AML-193 (cell line): ENCODE measurements at regions not wholly inside any gene's neighbourhood (a gene's known extent, or its start where the extent isn't known, plus 50 kb on each side); places are given as distances from the start of the nearest gene placed in this dataset.
"Not testable (repeated sequence)": the region's sequence is repeated elsewhere in the genome, so short reads cannot be mapped to it uniquely, and the experiment has no call there.

Experiments used
- DNase-seq, 2 experiments: peaks; one replicate each; lab custom pipeline; 2025; lab: John Stamatoyannopoulos, UW

DNA sequence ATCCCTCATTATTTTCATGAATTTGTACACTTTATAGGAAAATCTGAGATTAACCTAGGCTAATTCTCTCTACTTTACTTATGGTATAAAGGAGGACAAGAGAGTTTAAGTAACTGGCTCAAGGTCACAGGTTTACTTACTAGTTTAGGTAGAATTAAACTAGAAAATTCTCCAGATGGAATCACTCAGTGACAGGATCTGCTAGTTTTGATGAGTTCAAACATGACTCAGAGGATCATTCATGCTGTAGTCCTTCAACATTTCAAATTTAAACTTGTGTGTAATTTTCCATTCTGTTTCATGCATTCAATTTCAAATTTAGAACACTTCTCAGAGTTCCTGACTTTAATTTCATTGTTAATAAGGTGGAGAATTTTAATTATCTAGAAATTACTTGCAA is 485.7 kb upstream of the TUSC1 start:
- no peak for DNase-seq

GRCh38 chr9:26159575-26160392 is 481.5 kb upstream of the TUSC1 start:
- no peak for DNase-seq

- DNase-seq, result peak in 1 of 2 experiments; percentile 0
These were observed 480.4 kb upstream of the TUSC1 start for GRCh38 chr9:26158631-26159150.

DNA sequence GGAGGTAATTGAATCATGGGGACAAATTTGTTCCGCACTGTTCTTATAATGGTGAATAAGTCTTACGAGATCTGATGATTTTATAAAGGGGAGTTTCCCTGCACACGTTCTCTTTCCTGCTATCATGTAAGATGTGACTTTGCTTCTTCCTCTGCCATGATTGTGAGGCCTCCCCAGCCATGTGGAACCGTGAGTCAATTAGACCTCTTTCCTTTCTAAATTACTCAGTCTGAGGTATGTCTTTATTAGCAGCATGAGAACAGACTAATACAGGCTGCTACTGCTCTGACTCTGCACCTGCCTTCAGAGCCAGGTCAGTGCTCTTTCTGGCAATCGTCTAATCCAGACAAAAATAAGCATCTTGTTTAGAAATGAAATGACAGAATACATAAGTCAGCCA is 479.2 kb upstream of the TUSC1 start:
- no peak for DNase-seq

DNA sequence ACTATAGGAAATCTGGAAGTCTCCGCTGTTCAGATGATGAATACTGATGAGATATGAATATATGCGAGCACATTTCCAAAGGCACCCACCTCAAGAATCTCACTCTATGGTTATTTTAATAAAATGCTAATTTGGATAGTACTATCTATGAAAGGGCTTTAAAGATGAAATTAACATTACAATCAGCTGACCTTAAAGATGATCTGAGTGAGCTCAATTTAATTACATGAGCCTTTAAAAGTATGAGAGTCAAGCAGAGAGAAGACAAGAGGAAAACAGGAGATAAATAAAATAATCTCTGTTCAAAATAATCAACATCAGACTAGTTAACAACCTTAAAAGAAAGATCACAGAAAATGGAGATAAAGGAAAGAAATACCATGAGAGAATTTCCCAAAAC is 474.1 kb upstream of the TUSC1 start:
- no peak for DNase-seq

DNA sequence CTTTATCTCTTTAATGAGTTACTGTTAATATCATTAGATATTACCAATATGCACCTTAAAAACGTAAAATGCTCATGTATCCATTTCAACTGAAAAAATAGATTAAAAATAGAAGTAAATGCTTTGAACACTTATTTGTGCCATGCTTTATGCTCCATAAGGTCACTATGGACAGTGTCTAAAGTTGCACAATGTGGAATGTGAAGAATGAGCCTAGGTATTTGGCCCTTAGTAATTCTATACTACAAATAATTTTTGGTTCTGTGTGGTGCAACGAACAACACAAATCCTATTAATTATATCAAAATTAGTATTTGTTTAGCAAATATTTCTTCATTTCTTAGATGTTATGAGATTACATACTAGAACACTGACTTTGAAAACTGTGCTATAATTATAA is 469.9 kb upstream of the TUSC1 start:
- DNase-seq, result no peak

DNA sequence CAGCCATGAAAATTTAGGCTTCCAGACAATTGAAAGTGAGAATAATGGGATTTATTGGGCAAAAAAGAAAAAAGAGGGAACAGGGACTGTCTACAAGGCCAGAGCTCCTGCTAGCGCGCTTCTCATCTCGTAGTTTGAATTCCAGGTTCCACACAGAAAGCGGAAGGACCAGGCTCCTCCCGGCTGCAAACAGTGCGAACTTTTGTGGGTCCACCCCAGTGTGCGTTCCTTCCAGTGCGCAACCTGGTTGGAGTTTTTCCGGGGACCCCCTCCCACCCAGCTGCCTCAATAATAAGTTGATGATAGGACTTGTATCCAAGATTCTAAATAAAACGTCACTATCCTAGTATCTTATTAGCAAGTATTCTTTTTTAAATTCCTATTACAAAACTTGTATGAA is 467.7 kb upstream of the TUSC1 start:
- DNase-seq, result no peak

- DNase-seq, result no peak
These were observed 464.4 kb upstream of the TUSC1 start for GRCh38 chr9:26142631-26143030.

GRCh38 chr9:26142201-26142600 is 464.0 kb upstream of the TUSC1 start:
- no peak for DNase-seq

DNA sequence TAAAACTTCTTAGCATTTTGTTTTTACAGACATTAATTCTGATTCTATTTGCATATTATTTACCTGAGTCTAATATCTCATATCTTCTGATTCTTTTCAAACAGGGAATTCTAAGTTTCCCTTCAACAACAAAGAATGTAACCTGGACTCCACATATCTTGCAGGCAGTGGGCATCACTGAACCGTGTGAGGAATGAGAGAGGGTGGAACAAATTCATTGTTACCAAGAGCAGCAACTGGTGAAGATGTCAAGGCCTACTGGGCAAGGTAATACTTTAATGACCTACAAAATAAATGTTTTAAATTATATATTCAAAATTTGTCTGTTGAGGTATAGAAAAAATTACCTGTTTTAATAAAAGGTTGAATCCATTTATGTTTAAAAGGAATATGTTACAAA is 455.3 kb upstream of the TUSC1 start:
- DNase-seq, result no peak

DNA sequence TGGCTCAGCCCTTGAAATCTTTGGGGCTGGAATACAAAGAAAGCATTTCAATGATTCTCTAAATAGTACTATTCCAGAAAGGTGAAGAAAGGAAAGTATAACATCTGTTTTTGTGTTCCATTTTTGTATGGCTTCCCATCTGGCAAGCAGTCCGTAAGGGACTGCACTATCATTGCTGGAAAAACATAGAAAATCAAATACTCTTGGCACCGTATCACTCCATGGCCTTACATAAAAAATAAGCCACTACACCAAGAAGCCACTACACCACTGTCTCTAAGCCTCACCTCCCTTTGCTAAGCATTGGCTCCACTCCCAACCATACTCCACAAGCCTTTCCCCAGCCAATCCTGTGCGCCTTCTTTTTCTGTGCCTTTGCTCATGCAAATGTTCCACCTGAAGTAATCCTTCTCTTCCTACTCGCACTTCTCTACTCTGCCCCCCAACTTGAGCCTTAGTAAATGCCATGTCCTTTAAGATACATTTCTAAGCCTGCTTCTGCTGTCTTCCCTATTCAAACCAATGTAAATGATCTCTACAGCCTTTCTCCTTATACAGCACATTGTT is 454.6 kb upstream of the TUSC1 start:
- no peak for DNase-seq

GRCh38 chr9:26131886-26132285 is 453.6 kb upstream of the TUSC1 start:
- no peak for DNase-seq

GRCh38 chr9:26129217-26129616 is 451.0 kb upstream of the TUSC1 start:
- DNase-seq, result no peak

- DNase-seq, result no peak
These were observed 447.4 kb upstream of the TUSC1 start for GRCh38 chr9:26125693-26126092.

- not testable (repeated sequence) for DNase-seq
These were observed 437.8 kb upstream of the TUSC1 start for GRCh38 chr9:26116085-26116484.

DNA sequence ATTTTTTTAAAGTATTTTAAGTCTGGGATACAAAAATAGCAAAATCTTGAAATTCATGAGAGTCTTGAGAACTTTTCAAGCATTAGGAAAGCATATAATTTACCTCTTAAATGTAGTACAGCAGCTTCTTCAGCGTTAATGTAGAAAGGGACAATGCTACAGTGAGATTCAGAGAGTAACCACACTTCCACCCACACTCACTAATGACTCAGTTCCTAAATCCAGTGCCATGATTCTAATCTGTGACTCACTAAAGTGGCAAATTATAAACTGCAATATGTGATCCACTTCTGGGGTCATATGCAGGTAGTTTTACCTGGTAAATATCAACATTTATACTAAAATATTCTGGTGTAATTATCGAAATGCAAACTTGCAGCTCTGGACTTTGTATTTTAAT is 434.5 kb upstream of the TUSC1 start:
- DNase-seq, result no peak

DNA sequence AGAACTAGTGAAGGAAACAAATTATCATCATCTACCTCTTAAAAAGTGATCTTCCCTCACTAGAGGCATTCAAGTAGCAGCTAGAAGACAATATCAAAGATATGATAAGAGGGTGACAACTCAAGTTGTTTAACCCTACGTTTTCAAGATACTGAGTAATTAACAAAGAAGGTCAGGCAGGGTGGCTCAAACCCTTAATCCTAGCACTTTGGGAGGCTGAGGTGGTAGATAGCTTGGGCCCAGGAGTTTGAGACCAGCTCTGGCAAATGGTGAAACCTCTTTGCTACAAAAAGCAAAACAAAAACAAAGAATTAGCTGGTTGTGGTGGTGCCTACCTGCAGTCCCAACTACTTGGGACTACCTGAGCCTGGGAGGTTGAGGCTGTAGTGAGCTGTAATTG is 408.2 kb upstream of the TUSC1 start:
- DNase-seq, result no peak

DNA sequence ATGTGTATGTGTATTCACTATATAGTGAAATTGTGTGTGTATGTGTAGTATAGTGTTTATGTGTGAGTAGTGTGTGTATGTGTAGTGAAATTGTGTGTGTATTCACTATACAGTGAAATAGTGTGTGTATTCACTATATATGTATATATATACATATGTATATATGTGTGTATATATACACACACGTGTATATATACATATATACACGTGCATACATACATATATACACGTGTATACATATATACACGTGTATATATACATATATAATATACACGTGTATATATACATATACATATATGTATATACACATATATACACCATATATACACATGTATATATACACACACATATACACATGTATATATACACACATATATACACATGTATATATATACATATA is 403.6 kb upstream of the TUSC1 start:
- no peak for DNase-seq

DNA sequence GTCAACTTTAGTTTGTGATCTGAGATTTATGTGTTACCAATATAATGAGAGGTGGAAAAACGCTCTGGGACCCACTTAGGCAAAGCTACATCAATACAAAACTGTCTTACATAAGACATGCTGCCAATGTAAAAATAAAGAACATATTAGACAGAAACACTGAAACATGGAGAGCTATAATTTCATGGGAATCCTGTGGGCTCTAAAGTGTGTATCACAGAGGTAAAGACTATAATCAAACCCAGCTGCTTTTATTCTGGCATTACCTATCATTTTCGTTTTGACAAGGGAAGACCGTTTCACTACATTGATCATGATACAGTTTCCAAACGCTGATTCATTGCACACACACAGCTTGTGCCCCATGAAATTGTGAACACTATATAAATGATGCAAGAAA is 400.5 kb upstream of the TUSC1 start:
- DNase-seq, result no peak

- DNase-seq, result no peak
These were observed 399.6 kb upstream of the TUSC1 start for GRCh38 chr9:26077860-26078259.

- DNase-seq, result no peak
These were observed 389.4 kb upstream of the TUSC1 start for GRCh38 chr9:26067608-26068007.

GRCh38 chr9:26066237-26066636 is 388.0 kb upstream of the TUSC1 start:
- no peak for DNase-seq

- no peak for DNase-seq
These were observed 383.8 kb upstream of the TUSC1 start for GRCh38 chr9:26061948-26062575.
